EH (cell line): ENCODE measurements at regions not wholly inside any gene's neighbourhood (a gene's known extent, or its start where the extent isn't known, plus 50 kb on each side); places are given as distances from the start of the nearest gene placed in this dataset.
A peak's percentile ranks its signal among the peaks of the same experiment; 100 is the strongest.

Experiments
- DNase-seq: peaks from one replicate; pipeline ENCODE4 v3.0.0-alpha.2; 2015; ENCODE audit warnings: low read depth

DNA sequence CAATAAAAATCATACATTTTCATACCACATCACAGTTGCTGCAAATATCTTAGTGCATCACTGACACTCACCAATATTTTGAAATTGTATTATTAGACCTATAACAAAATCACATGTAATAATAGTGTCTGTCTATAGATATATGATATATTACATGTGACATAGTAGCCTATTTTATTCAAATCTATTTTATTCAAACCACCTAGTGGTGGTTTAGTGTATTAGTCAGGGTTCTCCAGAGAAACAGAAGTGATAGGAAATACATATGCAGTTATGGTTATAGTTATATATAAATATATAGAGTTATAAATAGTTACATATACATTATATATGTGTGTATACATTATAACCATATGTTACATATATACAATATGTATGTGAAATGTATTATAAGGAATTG lies 366.5 kb upstream of the ARID1B start:
- no peak for DNase-seq

DNA sequence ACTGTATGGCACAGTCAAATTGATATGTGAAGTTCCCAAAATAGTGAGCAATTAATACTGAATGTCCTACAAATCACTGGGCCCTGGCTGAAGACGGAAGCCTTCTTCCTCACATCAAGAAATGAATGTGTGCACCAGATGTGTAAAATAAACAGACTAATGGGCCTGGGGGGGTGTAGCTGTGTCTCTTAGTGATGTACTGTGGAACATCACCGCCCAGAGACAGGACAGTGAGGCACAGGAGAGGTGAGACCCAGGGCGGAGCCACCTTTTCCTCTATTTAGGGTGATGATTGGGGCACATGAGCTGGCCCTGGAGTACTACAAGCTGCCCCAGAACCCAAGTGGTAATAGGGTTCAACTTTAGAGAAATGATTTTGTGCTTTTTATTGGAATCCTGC lies 368.5 kb upstream of the ARID1B start:
- DNase-seq: no peak

DNA sequence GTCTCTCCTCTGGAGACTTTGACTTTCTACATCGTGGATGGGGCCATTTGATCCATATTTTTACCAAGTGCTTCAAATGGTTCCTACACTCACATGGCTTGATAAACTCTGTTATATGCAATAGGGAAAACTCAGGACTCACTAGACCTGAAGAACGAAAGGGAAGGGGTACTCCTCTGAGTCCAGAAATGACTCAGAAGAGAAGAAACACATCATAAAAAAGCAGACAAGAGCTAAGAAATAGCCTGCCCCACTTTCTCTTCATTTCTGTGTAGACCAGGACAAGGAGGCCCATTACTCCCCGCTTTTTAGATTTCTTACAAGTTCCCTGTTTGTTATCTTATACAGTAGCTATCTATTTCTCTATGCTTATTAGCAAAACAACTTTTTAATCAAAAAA lies 369.8 kb upstream of the ARID1B start:
- no peak for DNase-seq

DNA sequence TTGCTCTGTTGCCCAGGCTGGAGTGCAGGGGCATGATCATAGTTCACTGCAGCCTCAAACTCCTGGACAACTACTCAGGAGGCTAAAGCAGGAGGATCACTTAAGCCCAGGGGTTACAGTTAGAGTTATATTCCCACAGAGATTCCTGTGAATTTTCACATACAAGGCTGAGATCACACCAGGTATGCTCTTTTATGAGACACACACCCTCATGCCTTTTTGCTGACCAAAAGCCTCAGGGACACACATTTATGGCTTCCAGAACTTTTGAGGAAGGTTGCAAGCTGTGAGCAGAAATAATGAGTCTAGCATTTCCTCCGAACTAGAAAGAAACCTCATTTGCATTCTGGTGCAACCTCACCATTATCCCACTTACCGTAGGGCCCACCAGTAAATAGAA lies 370.5 kb upstream of the ARID1B start:
- DNase-seq: no peak

DNA sequence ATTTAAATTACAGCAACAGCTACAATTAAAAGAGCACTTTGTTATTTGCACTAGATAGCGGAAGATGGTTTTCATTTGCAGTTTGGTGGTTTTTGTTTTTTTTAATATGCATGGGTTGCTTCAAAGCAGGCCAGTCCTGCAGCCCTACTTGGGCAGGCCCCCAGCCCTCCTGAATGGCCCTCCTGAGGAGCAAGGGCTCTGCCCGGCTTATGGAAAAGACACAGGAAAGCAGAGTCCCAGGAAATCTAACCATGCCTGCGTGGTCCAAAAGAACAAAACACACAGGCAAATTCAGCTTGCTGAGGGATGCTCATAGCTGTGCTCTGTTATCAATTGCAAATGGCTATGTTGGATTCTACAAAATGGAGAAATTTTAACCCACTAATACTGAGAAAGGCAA lies 371.1 kb upstream of the ARID1B start:
- DNase-seq: no peak

DNA sequence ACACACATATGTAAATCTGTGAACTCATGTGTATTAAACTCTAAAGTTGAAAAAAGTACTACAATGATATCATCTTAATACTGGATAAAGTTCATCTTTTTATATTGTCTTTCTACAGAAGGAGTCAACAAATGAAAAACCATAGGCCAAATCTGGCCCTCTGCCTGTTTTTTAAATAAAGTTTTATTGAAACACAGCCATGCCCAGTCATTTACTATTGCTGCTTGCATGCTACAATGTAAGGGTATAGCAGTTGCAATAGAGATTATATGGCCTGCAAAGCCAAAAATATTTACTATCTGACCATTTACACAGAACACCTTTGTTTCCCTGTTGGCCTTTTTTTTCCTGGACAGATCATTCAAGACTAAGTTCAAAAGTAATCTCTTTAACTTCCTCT lies 374.6 kb upstream of the ARID1B start:
- DNase-seq: no peak

DNA sequence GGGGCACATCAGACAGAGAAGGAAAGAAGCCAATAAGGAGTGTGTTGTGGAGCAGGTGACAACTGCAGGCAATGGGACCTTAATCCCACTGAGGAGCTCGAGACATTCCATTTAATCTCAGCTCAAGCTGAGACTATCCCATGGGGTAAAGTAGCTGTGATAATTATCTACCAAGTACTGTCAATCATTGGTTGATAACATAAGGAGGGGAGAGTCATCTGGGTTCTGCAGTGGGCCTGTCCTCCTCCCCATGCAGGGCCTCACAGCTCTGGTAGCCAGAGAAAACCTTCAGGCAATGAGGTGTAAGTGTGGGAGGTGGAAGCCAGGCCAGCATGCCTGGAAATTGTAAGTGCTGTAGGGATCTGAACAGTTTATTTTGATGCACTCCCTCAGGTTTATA lies 375.0 kb upstream of the ARID1B start:
- no peak for DNase-seq

DNA sequence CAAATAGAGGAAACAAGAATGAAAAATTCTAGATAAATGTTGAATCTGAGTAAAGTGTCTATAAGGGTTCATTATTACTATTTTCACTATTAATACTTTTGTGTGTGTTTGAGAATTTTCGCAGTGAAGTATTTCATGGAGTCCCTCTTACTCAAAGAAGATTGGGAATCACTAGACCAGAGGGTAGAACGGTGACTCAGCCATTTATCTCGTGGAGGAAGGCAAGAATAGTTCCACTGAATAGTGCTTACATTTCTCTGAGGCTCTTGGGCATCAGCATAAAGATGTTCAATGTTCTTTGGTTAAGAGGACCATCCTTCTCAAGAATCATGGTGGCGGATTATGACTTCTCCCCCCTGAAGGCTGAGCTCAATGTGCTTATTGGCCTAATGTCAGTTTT lies 376.7 kb upstream of the ARID1B start:
- DNase-seq: peak; percentile 7

DNA sequence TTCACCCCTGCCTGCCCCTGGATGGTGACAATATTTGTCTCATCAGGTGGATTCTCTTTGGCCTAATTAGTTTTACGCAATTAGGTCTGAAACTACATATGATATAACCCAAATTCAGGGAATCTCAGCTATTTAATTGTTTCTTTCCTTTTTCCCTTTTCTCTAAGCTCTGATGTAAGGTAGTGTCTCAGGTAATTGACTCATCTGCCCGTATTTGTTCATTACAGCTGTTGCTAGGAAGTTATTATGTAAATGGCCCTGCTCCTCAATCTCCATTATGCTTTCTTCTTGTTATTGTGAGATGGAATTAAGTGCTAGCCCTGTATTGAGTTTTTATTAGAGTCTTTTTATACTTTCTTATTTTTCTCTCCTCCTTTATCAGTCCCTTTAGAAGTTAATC lies 378.2 kb upstream of the ARID1B start:
- no peak for DNase-seq

DNA sequence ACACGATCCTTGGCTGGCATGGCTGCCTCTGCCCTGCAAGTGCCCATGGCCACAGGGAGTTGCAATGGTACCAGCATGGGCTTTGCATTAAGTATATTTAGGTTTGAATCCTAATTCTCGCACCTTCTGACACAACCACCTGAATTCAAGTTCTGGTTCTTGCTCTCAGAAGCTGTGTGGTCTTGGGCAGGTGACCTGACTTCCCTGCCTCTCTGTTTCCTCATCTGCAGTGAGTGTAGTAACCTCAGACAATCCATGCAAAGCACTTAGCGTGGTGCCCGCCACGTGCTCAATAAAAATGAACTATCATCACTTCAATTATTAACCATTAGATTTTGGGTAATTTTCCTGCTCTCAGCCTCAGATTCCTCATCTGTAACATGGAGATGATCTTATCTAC lies 378.8 kb upstream of the ARID1B start:
- DNase-seq: no peak

DNA sequence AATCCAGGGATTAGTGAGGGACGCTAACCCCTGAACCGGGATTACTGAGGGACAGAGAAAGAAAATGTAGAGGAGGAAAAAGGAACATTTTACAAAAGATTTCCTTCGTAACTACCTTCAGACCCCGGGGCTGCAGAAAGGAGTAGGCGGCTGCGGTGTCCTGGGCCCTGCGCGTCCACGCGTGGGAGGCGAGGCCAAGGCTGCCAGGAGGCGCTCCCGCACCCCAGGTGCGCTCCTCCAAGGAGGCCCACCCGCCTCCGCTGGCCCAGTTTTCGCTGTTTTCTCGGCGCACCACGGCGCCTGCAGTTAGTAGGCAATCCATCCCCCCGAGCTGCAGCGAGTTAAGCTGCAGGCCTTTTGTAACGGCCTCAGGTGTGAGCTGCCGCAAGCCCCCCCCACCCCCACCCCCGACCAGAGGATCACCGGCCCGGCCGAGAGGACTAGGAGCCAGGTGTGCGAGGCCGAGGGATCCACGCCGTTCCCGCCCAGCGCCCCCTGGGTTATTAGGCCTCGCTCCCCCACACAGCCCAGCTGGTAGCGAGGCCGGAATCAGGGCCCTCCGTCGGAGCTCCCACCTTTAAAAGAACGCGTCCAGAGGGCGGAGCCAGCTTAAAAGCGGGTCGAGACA lies 380.3 kb upstream of the ARID1B start:
- no peak for DNase-seq

DNA sequence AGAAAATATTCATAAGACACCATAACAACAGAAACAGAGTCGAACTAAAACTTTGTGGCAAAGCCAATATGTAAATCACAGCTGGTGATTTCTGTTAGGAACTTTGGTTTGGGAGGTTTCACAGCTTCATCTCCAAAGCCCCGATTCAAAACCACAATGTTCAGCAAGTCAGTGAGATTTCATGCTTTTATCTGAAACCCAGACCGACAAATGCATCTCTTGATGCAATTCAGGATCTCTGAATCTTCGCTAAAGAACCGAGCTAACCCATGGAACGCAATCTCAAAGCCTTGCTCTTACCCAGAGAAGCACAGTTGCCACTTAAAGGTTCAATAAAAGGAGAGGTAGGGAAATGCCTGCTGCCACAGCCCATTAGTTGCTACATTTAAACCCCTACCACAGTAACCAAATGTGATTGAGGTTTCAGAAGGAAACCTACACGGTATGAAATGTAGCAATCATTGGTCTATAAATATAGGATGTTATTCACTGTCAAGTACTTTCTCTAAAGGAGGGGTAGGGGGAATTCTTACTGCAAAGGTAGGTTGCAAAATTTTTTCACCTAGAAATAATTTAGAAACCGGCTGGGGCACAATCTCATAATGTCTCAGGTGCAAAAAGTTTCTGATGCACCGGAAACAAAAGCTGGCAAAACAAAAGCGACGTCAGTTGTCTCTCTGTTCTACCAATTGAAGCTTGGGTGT lies 381.0 kb upstream of the ARID1B start:
- no peak for DNase-seq

DNA sequence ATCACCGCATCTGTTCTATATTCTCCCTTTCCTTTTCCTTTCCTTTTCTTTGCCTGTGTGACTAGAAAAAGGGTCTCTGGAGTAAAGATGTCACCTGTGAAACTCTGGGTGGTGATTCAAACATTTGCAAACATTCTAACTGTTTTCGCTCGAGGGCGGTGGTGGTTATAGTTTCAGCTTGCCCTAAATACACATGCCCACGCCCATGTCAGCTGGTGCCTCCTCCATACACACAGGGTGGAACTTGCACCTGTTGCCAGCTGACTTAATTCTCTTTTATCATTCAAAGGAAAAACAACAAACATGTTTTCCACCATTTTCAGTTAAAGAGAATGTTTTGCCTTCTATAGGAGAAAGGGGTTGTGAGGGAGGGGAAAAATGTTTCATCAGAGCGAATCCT lies 381.9 kb upstream of the ARID1B start:
- no peak for DNase-seq

DNA sequence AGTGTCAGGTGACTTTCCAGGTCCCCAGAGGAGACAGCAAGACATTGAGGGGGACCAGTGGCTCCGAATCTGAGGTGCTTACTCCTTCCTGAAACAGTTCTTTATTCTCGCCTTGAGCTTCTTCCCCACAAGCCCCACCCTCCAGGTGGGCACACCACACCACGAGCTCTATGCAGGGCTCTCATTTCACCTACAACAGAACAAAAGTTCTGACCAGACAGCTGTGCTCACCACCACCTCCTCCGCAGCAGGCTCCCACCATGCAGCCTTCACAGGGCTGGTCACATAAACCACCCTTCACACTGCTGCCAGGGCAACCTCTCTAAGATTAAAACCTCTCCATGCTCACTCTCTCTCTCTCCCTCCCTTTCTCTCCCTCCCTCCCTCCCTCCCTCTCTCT lies 384.5 kb upstream of the ARID1B start:
- no peak for DNase-seq

DNA sequence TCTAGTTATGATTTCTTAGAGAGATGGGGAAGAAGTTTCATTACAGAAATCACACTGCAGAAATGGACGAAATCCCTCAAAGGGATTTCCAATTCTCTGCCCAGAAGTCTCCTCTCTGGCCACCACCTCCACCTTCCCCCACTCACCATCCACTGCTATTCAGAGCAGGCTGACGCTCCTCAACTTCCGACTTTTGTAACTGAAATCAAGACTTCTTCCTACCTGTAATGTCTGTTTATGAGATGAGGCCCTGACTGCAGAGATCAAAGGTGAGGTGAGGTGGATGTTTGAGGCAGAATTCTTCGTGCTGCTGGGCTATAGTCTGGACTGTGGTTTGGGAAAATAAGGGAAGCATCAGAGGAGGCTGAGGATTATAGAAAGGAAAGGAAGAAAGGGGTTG lies 385.2 kb upstream of the ARID1B start:
- no peak for DNase-seq

DNA sequence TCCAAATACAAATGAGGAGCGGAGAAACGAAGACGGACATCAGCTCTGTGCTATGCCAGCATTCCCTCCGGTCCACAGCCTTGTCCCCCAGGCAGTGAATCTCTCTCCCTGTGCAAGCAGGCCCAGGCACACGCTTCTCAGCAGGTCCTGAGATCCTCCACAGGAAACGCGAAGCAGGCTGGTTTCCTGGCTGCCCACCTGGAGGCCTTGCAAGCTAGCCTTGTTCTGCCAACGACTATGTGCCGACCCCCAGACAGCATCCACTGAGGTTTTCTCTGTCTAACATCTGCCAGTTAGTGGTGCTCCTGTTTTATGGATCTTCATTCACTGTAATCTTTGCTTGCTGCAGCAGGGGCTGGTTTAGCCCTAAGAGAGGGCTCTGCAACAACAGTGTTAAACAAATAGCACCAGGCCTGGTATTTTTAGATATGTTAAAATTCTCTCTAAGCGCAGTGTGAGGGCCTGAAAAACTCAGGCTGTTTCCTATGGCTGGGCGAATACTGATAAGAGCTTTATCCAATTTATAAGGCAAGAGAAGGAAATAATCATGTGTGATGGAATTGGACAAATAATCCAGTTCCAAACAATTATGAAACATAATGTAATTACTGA lies 386.0 kb upstream of the ARID1B start:
- no peak for DNase-seq

DNA sequence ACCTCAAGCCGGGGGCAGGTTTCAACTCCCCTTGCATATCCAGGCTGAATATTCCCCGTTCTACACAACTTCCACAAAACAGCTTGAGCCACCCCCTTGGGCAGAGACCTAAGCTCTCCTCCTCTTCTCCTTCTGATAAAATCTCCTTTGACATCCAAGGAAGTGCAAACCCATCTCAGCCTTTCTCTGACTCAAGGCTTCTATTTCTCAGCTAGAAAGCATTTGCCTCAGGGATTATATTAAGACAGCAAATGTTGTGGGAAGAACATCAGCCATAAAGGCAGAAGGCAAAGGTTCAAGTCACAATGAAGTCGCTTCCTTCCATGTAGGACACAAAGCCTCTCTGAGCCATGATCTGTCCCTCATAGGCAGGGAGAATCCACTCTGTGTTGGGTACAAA lies 386.6 kb upstream of the ARID1B start:
- peak; percentile 74 for DNase-seq

DNA sequence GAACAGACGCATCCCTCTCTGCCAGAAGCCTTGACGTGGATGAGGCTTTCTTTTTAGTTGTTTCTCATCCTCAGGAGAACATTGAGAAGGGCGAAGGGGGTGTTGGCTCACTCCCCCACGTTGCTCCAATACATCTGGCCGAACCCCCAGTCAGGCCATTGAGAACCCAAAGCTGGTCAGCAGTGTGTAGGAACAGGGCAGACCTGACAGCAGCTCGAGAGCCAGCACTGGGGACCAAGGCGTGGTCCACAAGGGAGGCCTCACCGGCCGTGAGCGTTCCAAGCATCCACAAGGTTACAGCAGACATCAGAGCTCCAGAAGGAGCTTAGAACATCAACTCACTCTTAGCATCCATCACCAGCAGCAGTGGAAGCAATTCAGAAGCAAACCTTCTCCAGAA lies 387.9 kb upstream of the ARID1B start:
- no peak for DNase-seq

DNA sequence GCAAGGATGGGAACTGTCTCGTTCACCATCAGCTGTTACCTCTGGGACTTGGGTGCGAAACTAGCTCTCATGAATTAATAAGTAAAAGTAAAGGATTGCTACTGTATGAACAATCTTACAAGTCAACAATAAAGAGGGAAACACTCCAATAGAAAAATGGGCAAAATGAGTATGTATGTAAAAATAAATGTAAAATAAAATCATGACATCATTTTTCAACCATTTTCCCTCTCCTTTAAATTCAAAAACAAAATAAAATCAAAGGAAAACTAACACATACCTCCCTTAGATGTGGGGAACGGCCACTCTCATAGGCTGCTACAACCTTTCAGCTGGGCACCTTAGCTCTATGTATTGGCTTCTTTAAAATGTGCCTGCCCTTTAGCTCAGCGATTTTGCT lies 389.7 kb upstream of the ARID1B start:
- DNase-seq: no peak

DNA sequence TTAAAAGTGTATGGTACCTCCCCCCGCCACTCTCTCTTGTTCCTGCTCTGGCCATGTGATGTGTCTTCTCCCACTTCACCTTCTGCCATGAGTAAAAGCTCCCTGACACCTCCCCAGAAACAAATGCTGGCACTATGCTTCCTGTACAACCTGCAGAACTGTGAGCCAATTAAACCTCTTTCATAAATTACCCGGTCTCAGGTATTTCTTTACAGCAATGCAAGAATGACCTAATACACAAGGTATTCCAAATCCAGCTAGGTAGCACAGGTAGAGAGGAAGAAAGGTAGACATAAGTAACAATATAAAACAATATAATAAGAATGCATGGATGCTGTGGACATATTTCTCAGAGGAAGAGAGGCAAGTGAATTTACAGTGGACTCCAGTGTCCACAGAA lies 394.1 kb upstream of the ARID1B start:
- DNase-seq: no peak

DNA sequence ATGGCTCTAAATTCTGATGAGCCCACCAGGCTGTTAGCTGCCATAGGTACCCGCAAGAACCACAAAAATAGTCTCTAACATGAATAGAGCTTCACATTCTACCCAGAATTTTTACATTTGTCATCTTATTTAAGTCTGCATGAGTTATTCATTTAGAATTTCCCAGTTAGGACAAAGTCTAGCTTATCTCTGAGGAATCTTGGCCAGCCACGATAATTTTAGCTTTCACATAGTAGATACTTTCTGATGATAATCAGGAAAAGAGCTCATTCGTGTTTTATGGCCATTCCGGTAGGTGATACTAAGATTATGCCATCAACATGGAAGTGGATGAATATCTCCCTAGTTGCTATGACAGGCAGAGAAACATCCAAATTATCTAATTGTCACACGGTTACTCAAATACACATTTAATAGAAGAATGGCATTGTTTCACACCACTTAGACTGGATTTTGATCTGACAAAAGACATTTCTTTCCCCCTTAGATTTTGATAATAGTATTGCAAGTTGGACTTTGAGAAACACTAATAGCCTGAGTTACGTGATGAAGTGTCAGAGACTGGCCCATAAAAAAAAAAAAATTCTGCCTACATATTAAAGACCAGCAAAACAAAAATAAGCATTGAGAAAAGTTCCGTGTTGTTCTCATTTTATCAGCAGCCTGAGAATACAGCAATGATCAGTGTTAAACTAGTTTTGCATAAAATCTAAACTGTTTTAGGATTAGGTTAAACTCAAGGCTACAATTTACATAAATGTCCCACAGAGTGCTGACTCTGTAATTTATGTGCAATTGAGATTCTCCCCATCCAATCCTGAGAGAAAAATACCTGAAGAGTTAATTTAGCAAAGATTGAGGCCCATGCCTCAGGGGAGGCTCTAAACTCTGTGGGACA lies 397.5 kb upstream of the ARID1B start:
- DNase-seq: peak; percentile 85

DNA sequence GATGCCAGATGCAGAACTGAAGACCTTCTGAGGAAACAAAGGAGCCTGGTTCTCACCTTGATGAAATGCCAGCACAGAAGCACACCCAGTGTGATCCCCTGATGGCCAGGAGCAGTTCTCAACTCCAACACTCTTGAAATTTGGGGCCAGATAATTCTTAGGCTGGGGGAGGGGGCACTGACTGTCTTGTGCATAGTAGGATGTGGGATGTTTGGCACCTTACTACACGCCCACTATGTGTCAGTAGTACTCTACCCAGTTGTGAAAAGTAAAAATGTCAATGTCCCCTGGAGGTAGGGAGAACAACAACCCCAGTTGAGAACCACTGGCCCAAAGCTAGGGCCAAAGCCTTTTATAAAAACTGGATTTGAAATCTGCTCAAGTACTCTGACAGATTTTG lies 398.3 kb upstream of the ARID1B start:
- no peak for DNase-seq

DNA sequence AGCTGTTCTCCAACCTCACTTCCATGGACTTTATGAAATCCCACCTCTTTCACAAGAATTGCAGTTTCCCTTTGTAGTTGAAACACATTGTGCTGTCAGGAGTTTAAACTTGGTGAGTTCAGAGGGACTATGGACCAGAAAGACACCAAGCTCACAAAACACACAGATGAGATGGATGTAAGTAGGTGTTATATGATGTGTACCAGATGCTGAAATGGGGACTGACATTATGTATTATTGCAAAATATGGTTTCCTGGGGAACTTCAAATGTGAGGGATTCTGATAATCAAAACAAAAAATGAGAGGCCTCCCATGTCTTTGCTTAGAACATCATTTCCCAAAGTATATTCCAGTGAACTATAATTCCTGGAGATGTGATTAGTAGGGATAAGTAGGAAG lies 401.1 kb upstream of the ARID1B start:
- no peak for DNase-seq
